ENCODE measurements at regions not wholly inside any gene's neighbourhood (a gene's known extent, or its start where the extent isn't known, plus 50 kb on each side); places are given as distances from the start of the nearest gene placed in this dataset.
A peak's percentile ranks its signal among the peaks of the same experiment; 100 is the strongest.

DNA sequence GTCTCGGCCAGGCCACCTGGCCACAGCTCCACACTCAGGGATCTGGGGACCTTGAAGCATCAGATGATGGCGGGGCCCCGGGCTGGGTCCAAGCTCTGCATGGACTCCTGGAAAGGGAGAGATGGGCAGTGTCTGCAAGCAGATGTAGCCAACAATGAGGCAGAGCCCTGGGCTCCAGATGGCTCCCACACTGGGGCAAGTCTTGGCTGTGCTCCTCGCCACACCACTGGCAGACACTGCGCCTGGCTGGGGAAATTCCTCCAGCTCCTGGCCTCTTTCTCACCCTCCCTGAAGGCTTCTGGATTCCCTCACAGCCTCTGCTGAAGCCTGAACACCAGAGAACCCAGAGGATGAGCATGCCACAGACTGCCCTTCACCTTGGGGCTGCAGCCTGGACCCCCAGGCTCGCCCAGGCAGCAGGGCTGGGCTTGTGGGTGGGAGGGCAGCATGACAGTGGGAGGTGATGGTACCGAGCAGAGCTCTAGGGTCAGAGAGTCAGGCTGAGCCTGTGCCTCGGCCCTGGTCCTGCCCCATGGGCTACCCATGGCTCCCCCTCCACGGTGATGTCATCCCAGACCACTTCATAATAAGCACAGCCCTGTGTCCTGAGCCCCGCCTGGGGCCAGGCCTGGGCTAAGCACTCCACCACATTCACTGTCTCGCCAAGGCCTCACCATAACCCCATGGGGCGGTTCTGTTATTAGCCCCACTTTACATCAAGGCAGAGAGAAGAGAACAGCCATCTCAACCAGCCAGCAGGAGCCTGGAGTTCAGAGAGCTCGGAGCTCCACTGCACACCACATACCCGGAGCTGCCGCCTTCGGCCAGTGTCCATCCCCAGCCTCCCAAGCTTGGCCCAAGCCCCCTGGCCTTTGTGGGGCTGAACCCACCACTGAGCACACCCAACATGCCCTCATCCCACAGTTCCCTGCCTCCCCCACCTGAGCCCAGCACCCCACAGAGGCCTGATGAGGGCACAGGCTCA lies 62.2 kb upstream of the ADAMTS2 start:
- peak in 1 of 2 experiments; percentile 32 for DNase-seq (ENCODE audit: low spot score in 2 of 2, unreplicated experiment in 2 of 2)
- Mint-ChIP-seq H3K9me3 (peaks cover 4% of the 10 kb centered on the region), H3K4me1 (peaks cover 6% of the 10 kb centered on the region), H3K36me3 (no peaks in the 10 kb centered on the region), H3K27ac (no peak overlapping the region), H3K27me3 (ENCODE audit: low read depth) (no peaks in the 10 kb centered on the region), H3K4me3 (no peak overlapping the region)
- TF ChIP-seq, protein P1, sequence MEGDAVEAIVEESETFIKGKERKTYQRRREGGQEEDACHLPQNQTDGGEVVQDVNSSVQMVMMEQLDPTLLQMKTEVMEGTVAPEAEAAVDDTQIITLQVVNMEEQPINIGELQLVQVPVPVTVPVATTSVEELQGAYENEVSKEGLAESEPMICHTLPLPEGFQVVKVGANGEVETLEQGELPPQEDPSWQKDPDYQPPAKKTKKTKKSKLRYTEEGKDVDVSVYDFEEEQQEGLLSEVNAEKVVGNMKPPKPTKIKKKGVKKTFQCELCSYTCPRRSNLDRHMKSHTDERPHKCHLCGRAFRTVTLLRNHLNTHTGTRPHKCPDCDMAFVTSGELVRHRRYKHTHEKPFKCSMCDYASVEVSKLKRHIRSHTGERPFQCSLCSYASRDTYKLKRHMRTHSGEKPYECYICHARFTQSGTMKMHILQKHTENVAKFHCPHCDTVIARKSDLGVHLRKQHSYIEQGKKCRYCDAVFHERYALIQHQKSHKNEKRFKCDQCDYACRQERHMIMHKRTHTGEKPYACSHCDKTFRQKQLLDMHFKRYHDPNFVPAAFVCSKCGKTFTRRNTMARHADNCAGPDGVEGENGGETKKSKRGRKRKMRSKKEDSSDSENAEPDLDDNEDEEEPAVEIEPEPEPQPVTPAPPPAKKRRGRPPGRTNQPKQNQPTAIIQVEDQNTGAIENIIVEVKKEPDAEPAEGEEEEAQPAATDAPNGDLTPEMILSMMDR (IDR thresholded peaks at IDR 0.05; ENCODE audit: unreplicated experiment) = no peak

DNA sequence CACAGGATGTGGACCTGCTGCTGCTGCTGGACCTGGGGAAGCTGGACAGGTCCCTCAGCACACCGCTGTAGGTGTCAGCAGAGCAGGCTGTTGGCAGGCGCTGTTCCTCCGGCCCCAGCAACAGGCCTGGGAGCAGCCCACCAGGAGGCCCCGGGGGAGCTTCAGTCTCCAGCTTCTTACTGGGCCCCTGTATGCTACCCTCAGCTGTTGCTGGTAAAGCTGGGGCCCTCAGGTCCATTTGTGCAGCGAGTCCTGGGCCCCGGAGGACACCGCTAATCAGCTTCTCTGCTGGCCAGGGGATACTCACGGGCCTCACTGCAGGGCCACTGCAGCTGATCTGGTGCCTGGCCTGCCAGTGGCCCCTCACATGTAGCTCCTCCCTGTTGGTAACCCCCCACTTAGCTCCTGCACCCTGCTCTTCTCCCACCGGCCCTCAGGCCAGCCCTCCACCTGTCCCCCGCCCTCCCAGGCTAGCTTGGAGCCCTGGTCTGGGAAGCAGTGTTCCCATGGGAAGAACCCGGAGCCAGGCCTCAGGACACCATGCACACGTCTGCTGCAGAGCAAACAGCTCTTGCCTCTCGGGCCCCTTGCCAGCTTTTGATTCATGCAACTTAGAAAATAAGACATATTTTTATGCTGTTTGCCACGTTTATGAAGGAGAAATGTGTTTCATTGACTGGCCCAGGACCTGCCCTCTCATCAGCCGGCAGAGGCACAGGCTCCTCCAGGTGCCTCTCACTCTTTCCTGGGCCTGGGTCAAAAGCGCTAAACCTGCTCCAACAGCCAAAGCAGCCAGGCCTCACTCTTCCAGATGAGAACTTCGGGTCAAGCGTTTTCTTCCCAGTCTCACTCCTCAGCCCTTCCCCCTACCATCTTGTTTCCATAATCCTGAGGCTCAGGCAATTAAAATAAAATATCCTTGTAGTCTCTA lies 61.0 kb upstream of the ADAMTS2 start:
- peak in 1 of 2 experiments; percentile 36 for DNase-seq (ENCODE audit: low spot score in 2 of 2, unreplicated experiment in 2 of 2)
- peak overlapping the region; percentile 40 for H3K27ac Mint-ChIP-seq
- H3K9me3 Mint-ChIP-seq = peaks cover 11% of the 10 kb centered on the region
- no peaks in the 10 kb centered on the region for H3K36me3 Mint-ChIP-seq
- no peak overlapping the region for H3K4me3 Mint-ChIP-seq
- no peaks in the 10 kb centered on the region for H3K27me3 Mint-ChIP-seq (ENCODE audit: low read depth)
- TF ChIP-seq, protein P1 (IDR thresholded peaks at IDR 0.05; ENCODE audit: unreplicated experiment) = no peak
- peaks cover 6% of the 10 kb centered on the region for H3K4me1 Mint-ChIP-seq

DNA sequence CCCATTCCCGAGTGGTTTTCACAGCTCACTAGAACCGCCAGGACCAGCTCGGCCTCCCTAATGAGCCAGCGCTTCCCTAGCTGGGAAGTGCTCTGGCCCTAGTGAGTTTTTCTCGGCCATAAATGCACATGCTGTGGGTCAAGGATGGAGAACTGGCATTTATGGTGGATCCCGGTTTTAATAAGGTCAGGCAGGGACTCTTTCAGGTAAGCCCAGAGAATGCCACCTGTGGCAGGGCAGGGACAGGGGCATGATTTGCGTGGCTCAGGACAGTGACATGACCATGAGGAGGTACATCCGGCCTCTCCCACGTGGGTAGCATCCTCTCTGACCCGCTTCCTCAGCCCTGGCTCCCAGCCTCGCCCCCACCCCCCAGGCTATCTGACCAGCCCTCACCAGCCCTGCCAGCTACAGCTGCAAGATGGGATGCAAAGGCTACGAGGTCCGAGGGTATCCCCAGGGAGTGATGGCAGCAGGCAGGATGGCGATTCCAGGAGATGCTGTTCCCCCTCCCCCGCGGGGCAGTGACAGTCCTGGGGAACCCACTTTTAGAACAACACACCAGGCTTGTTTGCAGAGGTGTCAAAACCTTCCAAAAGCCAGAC lies 60.3 kb upstream of the ADAMTS2 start:
- Mint-ChIP-seq H3K36me3 (no peaks in the 10 kb centered on the region), H3K4me3 (no peak overlapping the region), H3K4me1 (peaks cover 6% of the 10 kb centered on the region), H3K9me3 (peaks cover 19% of the 10 kb centered on the region), H3K27me3 (ENCODE audit: low read depth) (no peaks in the 10 kb centered on the region), H3K27ac (no peak overlapping the region)
- TF ChIP-seq, protein P1 (IDR thresholded peaks at IDR 0.05; ENCODE audit: unreplicated experiment) = no peak
- peak in 1 of 2 experiments; percentile 31 for DNase-seq (ENCODE audit: low spot score in 2 of 2, unreplicated experiment in 2 of 2)

GRCh38 chr5:179405054-179405416 lies 59.8 kb upstream of the ADAMTS2 start:
- Mint-ChIP-seq H3K9me3 (peaks cover 20% of the 10 kb centered on the region), H3K36me3 (no peaks in the 10 kb centered on the region), H3K27me3 (ENCODE audit: low read depth) (no peaks in the 10 kb centered on the region), H3K4me1 (peaks cover 6% of the 10 kb centered on the region), H3K4me3 (no peak overlapping the region), H3K27ac (no peak overlapping the region)
- TF ChIP-seq, protein P1 (IDR thresholded peaks at IDR 0.05; ENCODE audit: unreplicated experiment) = no peak
- DNase-seq (ENCODE audit: low spot score in 2 of 2, unreplicated experiment in 2 of 2) = no peak

DNA sequence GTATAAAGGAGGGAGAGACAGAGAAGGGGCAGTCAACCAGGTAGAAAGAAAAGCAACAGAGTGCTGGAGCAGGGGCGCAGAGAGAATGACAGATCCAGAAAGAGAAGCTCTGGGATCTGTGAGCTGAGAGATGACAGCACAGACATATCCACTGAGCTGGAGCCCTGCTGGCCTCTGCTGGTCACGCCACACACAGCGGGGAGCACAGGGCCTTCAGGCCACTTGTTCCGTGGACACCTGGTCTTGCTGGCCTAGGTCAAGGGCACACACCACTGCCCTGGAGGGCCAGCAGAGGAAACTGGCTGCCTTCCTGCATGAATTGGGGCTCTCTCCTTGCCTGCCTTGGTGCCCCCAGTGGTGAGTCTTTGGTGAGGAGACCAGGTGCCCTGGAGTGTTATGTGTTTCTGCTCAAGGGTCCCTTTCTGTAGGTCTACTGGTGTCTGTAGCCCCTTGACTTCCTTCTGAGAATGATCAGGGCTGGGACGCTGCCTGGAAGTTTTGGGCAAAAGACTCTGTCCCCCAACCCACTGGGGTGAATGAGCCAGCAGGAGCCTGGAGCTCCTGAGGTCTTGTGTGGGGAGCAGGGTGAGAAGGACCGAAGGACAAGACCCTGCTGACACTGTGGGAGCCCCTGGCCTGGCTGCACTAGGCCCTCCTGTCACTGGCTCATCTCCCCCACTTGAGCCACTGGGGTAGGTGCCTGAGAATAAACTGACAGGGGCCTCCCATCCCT lies 59.2 kb upstream of the ADAMTS2 start:
- Mint-ChIP-seq H3K9me3 (peaks cover 25% of the 10 kb centered on the region), H3K4me3 (no peak overlapping the region), H3K4me1 (peaks cover 6% of the 10 kb centered on the region), H3K27ac (no peak overlapping the region), H3K27me3 (ENCODE audit: low read depth) (no peaks in the 10 kb centered on the region), H3K36me3 (peaks cover 3% of the 10 kb centered on the region)
- peak in 1 of 2 experiments; percentile 24 for DNase-seq (ENCODE audit: low spot score in 2 of 2, unreplicated experiment in 2 of 2)
- TF ChIP-seq, protein P1 (IDR thresholded peaks at IDR 0.05; ENCODE audit: unreplicated experiment) = no peak
